GM12878 (cell line): ENCODE measurements at regions not wholly inside any gene's neighbourhood (a gene's known extent, or its start where the extent isn't known, plus 50 kb on each side); places are given as distances from the start of the nearest gene placed in this dataset.
A peak's percentile ranks its signal among the peaks of the same experiment; 100 is the strongest.

Experiments
- ATAC-seq: fragments of 200-7000 bp; cut with Tn5 transposase; 3 replicates; pipeline ENCODE4 v1.9.1; 2020; ENCODE audit warnings: mild to moderate bottlenecking, moderate library complexity
- BruUV-seq: library from RNA; stranded (reverse); fragments of 400-500 nt; replicated peaks from 2 replicates; lab custom pipeline; 2021; lab: Mats Ljungman, UMichigan
- CTCF ChIA-PET: fragments of 300-600 bp; sonication (Branson Sonifier 250); formaldehyde crosslinking; extraction: SDS; loops from one replicate; lab custom pipeline; 2021; ENCODE audit warnings: inconsistent platforms; lab: Yijun Ruan, JAX
- POLR2A ChIA-PET: fragments of 350-600 bp; formaldehyde crosslinking; extraction: SDS; loops from one replicate; lab custom pipeline; 2021; ENCODE audit warnings: inconsistent platforms; lab: Charles Lee
- RAD21 ChIA-PET: fragments of 300-600 bp; sonication (Branson Sonifier 250); formaldehyde crosslinking; loops from one replicate; lab custom pipeline; 2023; ENCODE audit warnings: antibody characterized with exemption; ENCODE audit not compliant: unreplicated experiment; lab: Charles Lee
- SMC1A ChIA-PET: fragments of 300-600 bp; sonication (Branson Sonifier 250); formaldehyde crosslinking; loops from one replicate; lab custom pipeline; 2023; ENCODE audit not compliant: unreplicated experiment, uncharacterized antibody; lab: Charles Lee
- DNase-seq: peaks from one replicate; pipeline ENCODE4 v3.0.0-alpha.2; 2011; ENCODE audit warnings: low read depth, low spot score
- FAIRE-seq: peaks from 3 replicates; lab custom pipeline; 2011; peaks lifted over from hg19 to GRCh38; lab: Jason Lieb, UNC
- H2AFZ ChIP-seq: 2 replicates; pipeline ENCODE4 v1.6.0; 2011; ENCODE audit warnings: low read depth, low read length, control low read depth; ENCODE audit not compliant: control insufficient read depth
- H3K27ac ChIP-seq: 2 replicates; pipeline ENCODE4 v1.5.1; 2011; ENCODE audit warnings: control low read depth; ENCODE audit not compliant: control insufficient read depth, insufficient read depth
- H3K27me3 ChIP-seq, 2 experiments: replicated peaks in 1 of 2; 2 replicates each; pipeline versions ENCODE4 v1.6.0 to v1.6.1; 2011; ENCODE audit warnings: low read length in 1 of 2; ENCODE audit not compliant: control insufficient read depth in 2 of 2, insufficient read depth in 2 of 2
- H3K36me3 ChIP-seq, 2 experiments: 2 replicates each; pipeline ENCODE4 v1.5.1; 2011; ENCODE audit warnings: low read length in 1 of 2; ENCODE audit not compliant: control insufficient read depth in 2 of 2, insufficient read depth in 2 of 2
- H3K4me1 ChIP-seq: 2 replicates; pipeline ENCODE4 v1.6.1; 2011; ENCODE audit warnings: mild to moderate bottlenecking, low read length, moderate library complexity, mixed read lengths; ENCODE audit not compliant: control insufficient read depth, insufficient read depth
- H3K4me2 ChIP-seq: 2 replicates; pipeline ENCODE4 v1.6.0; 2011; ENCODE audit warnings: control low read depth; ENCODE audit not compliant: control insufficient read depth, insufficient read depth
- H3K4me3 ChIP-seq: fragments of 200-600 bp; sonication (generic); 2 replicates; pipeline ENCODE4 v1.5.1; 2016
- H3K79me2 ChIP-seq: 2 replicates; pipeline ENCODE4 v1.6.0; 2011; ENCODE audit warnings: low read length; ENCODE audit not compliant: control insufficient read depth, insufficient read depth
- H3K9ac ChIP-seq: 2 replicates; pipeline ENCODE4 v1.8.0; 2011; ENCODE audit warnings: low read length, control low read depth, mixed read lengths; ENCODE audit not compliant: control insufficient read depth, insufficient read depth
- H3K9me3 ChIP-seq: replicated peaks from 3 replicates; pipeline ENCODE4 v1.5.1; 2011; ENCODE audit warnings: mild to moderate bottlenecking, low read length; ENCODE audit not compliant: control insufficient read depth, insufficient read depth
- H4K20me1 ChIP-seq: 2 replicates; pipeline ENCODE4 v1.6.0; 2011; ENCODE audit not compliant: control insufficient read depth, insufficient read depth
- ATF7 ChIP-seq: fragments of 450-650 bp; IDR thresholded peaks from 2 replicates; pipeline ENCODE4 v1.6.1; 2016; ENCODE audit warnings: low read depth, mild to moderate bottlenecking
- BCL11A ChIP-seq: IDR thresholded peaks from 2 replicates; pipeline ENCODE4 v1.6.1; 2011; ENCODE audit warnings: low read depth, low read length
- HDAC6 ChIP-seq: fragments of 200-600 bp; sonication (generic); IDR thresholded peaks from one replicate; pipeline ENCODE4 v1.8.0; 2017; ENCODE audit warnings: antibody characterized with exemption; ENCODE audit not compliant: unreplicated experiment
- HDGF ChIP-seq: fragments of 450-650 bp; IDR thresholded peaks from 2 replicates; pipeline ENCODE4 v1.6.1; 2016; ENCODE audit warnings: antibody characterized with exemption
- LARP7 ChIP-seq: fragments of 450-650 bp; IDR thresholded peaks from 2 replicates; pipeline ENCODE4 v1.6.1; 2017; ENCODE audit warnings: mild to moderate bottlenecking
- MEF2A ChIP-seq: IDR thresholded peaks from 2 replicates; pipeline ENCODE4 v1.6.1; 2011; ENCODE audit warnings: low read depth, mild to moderate bottlenecking, low read length, moderate library complexity; ENCODE audit not compliant: insufficient read depth
- MTA2 ChIP-seq: fragments of 450-650 bp; IDR thresholded peaks from 2 replicates; pipeline ENCODE4 v1.6.1; 2016; ENCODE audit warnings: low read depth, mild to moderate bottlenecking, moderate library complexity
- NBN ChIP-seq: fragments of 450-650 bp; IDR thresholded peaks from 2 replicates; pipeline ENCODE4 v1.6.1; 2016
- PML ChIP-seq: IDR thresholded peaks from 2 replicates; pipeline ENCODE4 v1.6.1; 2012; ENCODE audit warnings: low read length, inconsistent platforms
- TCF12 ChIP-seq: IDR thresholded peaks from 2 replicates; pipeline ENCODE4 v1.6.1; 2011; ENCODE audit warnings: low read depth, mild to moderate bottlenecking, low read length
- WGBS: methylation state at CpG from one replicate; pipeline ENCODE4 v1.1.6; 2016; ENCODE audit warnings: low lambda C conversion rate; ENCODE audit not compliant: insufficient replicate concordance, insufficient coverage; ENCODE audit errors: missing lambda C conversion rate; 5-methylcytosine and 5-hydroxymethylcytosine counted together
- in situ Hi-C: fragments of 300-500 bp; cut with MboI; formaldehyde crosslinking; loops from 9 replicates; pipeline ENCODE4 v1.14.3; 2018; ENCODE audit warnings: mixed read lengths
- intact Hi-C: fragments of 100-400 bp; cut with micrococcal nuclease; formaldehyde crosslinking; loops from one replicate; pipeline ENCODE4 v1.14.2; 2022; ENCODE audit not compliant: unreplicated experiment
- TF ChIP-seq, protein P1 (sequence below): IDR thresholded peaks from 2 replicates; pipeline ENCODE4 v1.6.1; 2011; ENCODE audit warnings: mild to moderate bottlenecking, low read depth, low read length, moderate library complexity; ENCODE audit not compliant: insufficient replicate concordance
- TF ChIP-seq, protein P2 (sequence below): fragments of 450-650 bp; IDR thresholded peaks from 2 replicates; pipeline ENCODE4 v1.6.1; 2018; ENCODE audit warnings: mild to moderate bottlenecking, low read depth, moderate library complexity; ENCODE audit not compliant: partially characterized antibody
- TF ChIP-seq, protein P3 (sequence below): IDR thresholded peaks from 2 replicates; pipeline ENCODE4 v1.6.1; 2012; ENCODE audit warnings: low read length, inconsistent platforms
- TF ChIP-seq, protein P4 (sequence below): fragments of 450-650 bp; IDR thresholded peaks from 2 replicates; pipeline ENCODE4 v1.6.1; 2016; ENCODE audit warnings: mild to moderate bottlenecking
- TF ChIP-seq, protein P5 (sequence below): fragments of 450-650 bp; conservative IDR thresholded peaks from 2 replicates; pipeline ENCODE4 v1.6.1; 2017; ENCODE audit warnings: mild to moderate bottlenecking, moderate library complexity

DNA sequence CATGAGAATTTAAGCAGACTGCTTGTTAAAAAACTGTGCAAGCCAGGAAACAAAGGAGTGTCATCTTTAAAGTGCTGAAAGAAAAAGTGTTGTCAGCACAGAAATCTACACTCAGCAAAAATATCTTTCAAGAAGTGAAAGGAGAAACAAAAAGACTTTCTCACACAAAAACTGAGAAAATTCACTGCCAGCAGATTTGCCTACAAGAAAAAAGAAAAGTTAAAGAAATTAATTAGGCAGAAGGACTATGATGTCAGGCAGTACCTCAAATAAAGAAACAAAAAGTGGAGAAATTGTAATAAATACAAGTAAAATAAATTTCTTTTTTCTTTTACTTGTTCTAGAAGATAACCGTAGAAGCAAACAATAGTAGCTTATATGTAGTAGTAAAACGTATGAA, 171.6 kb upstream of the CEP162 start (continued):
- TF ChIP-seq HDGF (no peak), MTA2 (peak; percentile 66; the same call in 1 of the 2 replicates), ATF7 (peak; percentile 77), LARP7 (no peak)
- TF ChIP-seq, protein P1, sequence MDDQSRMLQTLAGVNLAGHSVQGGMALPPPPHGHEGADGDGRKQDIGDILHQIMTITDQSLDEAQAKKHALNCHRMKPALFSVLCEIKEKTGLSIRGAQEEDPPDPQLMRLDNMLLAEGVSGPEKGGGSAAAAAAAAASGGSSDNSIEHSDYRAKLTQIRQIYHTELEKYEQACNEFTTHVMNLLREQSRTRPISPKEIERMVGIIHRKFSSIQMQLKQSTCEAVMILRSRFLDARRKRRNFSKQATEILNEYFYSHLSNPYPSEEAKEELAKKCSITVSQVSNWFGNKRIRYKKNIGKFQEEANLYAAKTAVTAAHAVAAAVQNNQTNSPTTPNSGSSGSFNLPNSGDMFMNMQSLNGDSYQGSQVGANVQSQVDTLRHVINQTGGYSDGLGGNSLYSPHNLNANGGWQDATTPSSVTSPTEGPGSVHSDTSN: no peak
- TF ChIP-seq, protein P2, sequence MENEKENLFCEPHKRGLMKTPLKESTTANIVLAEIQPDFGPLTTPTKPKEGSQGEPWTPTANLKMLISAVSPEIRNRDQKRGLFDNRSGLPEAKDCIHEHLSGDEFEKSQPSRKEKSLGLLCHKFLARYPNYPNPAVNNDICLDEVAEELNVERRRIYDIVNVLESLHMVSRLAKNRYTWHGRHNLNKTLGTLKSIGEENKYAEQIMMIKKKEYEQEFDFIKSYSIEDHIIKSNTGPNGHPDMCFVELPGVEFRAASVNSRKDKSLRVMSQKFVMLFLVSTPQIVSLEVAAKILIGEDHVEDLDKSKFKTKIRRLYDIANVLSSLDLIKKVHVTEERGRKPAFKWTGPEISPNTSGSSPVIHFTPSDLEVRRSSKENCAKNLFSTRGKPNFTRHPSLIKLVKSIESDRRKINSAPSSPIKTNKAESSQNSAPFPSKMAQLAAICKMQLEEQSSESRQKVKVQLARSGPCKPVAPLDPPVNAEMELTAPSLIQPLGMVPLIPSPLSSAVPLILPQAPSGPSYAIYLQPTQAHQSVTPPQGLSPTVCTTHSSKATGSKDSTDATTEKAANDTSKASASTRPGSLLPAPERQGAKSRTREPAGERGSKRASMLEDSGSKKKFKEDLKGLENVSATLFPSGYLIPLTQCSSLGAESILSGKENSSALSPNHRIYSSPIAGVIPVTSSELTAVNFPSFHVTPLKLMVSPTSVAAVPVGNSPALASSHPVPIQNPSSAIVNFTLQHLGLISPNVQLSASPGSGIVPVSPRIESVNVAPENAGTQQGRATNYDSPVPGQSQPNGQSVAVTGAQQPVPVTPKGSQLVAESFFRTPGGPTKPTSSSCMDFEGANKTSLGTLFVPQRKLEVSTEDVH: no peak
- TF ChIP-seq, protein P3, sequence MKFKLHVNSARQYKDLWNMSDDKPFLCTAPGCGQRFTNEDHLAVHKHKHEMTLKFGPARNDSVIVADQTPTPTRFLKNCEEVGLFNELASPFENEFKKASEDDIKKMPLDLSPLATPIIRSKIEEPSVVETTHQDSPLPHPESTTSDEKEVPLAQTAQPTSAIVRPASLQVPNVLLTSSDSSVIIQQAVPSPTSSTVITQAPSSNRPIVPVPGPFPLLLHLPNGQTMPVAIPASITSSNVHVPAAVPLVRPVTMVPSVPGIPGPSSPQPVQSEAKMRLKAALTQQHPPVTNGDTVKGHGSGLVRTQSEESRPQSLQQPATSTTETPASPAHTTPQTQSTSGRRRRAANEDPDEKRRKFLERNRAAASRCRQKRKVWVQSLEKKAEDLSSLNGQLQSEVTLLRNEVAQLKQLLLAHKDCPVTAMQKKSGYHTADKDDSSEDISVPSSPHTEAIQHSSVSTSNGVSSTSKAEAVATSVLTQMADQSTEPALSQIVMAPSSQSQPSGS: no peak

DNA sequence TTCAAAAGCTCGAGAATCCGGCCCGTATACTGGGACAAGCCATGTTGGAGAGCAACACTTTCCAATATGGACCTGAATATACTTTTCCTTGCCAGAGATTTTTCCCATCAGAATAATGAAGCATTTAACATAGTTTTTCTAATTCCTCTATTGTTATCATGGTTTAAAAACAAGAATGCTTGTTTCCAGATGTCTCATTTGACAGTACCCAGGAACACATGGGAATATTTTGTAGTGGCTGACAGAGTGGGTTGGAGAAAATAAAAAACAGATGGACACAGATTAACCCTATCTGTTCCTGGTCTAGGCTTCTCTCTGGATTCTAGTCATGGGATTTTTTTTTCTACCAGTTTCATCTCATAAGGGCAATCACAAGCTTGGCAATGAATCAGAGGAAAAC, 164.8 kb upstream of the CEP162 start:
- H2AFZ ChIP-seq: no peak overlapping the region
- H3K27me3 ChIP-seq: no peaks in the 10 kb centered on the region
- ChIA-PET CTCF (interaction anchor here (0.6 to 1.6 kb wide), 2 partner anchors 40 to 764 kb away, joined by 3 to 4 read pairs; no protein-coding TSS in a partner anchor), SMC1A (interaction anchor here (0.6 kb wide), 1 partner anchor 80 kb away, joined by 3 read pairs; no protein-coding TSS in a partner anchor), RAD21 (no interaction called here), POLR2A (no interaction called here)
- FAIRE-seq (no peak), DNase-seq (no peak), ATAC-seq (no peak)
- no peaks in the 10 kb centered on the region for H3K9me3 ChIP-seq
- no peak overlapping the region for H3K4me2 ChIP-seq
- no TSS peak for BruUV-seq
- no peaks in the 10 kb centered on the region for H4K20me1 ChIP-seq
- no peak overlapping the region for H3K9ac ChIP-seq
- in situ Hi-C loops: no loop called here
- no peak overlapping the region for H3K27ac ChIP-seq
- no peaks in the 10 kb centered on the region for H3K36me3 ChIP-seq
- H3K4me3 ChIP-seq: no peak overlapping the region
- intact Hi-C loops: no loop called here
- H3K79me2 ChIP-seq: no peaks in the 10 kb centered on the region
- no peaks in the 10 kb centered on the region for H3K4me1 ChIP-seq
- WGBS: 17% methylated on average over 3 of the region's 3 CpGs
- TF ChIP-seq, protein P4, sequence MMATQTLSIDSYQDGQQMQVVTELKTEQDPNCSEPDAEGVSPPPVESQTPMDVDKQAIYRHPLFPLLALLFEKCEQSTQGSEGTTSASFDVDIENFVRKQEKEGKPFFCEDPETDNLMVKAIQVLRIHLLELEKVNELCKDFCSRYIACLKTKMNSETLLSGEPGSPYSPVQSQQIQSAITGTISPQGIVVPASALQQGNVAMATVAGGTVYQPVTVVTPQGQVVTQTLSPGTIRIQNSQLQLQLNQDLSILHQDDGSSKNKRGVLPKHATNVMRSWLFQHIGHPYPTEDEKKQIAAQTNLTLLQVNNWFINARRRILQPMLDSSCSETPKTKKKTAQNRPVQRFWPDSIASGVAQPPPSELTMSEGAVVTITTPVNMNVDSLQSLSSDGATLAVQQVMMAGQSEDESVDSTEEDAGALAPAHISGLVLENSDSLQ: no peak
- TF ChIP-seq BCL11A (no peak), MEF2A (no peak), PML (no peak), HDAC6 (no peak), NBN (no peak), TCF12 (no peak)
- TF ChIP-seq, protein P5, sequence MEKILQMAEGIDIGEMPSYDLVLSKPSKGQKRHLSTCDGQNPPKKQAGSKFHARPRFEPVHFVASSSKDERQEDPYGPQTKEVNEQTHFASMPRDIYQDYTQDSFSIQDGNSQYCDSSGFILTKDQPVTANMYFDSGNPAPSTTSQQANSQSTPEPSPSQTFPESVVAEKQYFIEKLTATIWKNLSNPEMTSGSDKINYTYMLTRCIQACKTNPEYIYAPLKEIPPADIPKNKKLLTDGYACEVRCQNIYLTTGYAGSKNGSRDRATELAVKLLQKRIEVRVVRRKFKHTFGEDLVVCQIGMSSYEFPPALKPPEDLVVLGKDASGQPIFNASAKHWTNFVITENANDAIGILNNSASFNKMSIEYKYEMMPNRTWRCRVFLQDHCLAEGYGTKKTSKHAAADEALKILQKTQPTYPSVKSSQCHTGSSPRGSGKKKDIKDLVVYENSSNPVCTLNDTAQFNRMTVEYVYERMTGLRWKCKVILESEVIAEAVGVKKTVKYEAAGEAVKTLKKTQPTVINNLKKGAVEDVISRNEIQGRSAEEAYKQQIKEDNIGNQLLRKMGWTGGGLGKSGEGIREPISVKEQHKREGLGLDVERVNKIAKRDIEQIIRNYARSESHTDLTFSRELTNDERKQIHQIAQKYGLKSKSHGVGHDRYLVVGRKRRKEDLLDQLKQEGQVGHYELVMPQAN: no peak
